ENCODE measurements at regions not wholly inside any gene's neighbourhood (a gene's known extent, or its start where the extent isn't known, plus 50 kb on each side); places are given as distances from the start of the nearest gene placed in this dataset.

- H3K4me1 ChIP-seq (ENCODE audit: control insufficient read depth in 5 of 5, insufficient read depth in 5 of 5, low read length in 5 of 5) = no peaks in the 10 kb centered on the region
- no peak overlapping the region for H3K4me3 ChIP-seq
- H3K27ac ChIP-seq (ENCODE audit: low read depth in 1 of 2, low read length in 1 of 2) = no peak overlapping the region
- DNase-seq (no peak), ATAC-seq (ENCODE audit: insufficient read depth, low FRiP score) (no peak)
- no peaks in the 10 kb centered on the region for H3K36me3 ChIP-seq (ENCODE audit: control insufficient read depth in 4 of 4, insufficient read depth in 4 of 4, low read length in 4 of 4)
- 29 to 35% methylated on average over 8 of the region's 8 CpGs for WGBS, 2 donors
- no peak overlapping the region for H3K9ac ChIP-seq (ENCODE audit: insufficient read depth in 1 of 2, low read length in 2 of 2)
- TF ChIP-seq CTCF (IDR thresholded peaks at IDR 0.05; ENCODE audit: control extremely low read depth, extremely low read depth) = no peak
- peaks cover 0 to 13% (median 5%) of the 10 kb centered on the region in 4 donors for H3K9me3 ChIP-seq (ENCODE audit: control insufficient read depth in 4 of 4, insufficient read depth in 3 of 4, low read length in 3 of 4)
- H3K27me3 ChIP-seq (ENCODE audit: control insufficient read depth in 3 of 3, insufficient read depth in 3 of 3, low read length in 2 of 3) = peaks cover 0 to 2% (median 0%) of the 10 kb centered on the region in 3 donors
Measured at GRCh38 chr9:120080849-120081248, 499.1 kb downstream of the CDK5RAP2 start.

- Histone ChIP-seq H3K4me3 (no peak overlapping the region), H3K9ac (ENCODE audit: insufficient read depth in 1 of 2, low read length in 2 of 2) (no peak overlapping the region), H3K9me3 (ENCODE audit: control insufficient read depth in 4 of 4, insufficient read depth in 3 of 4, low read length in 3 of 4) (peaks cover 0 to 3% (median 0%) of the 10 kb centered on the region in 4 donors), H3K36me3 (ENCODE audit: control insufficient read depth in 4 of 4, insufficient read depth in 4 of 4, low read length in 4 of 4) (no peaks in the 10 kb centered on the region), H3K27me3 (ENCODE audit: control insufficient read depth in 3 of 3, insufficient read depth in 3 of 3, low read length in 2 of 3) (peaks cover 0 to 2% (median 0%) of the 10 kb centered on the region in 3 donors), H3K4me1 (ENCODE audit: control insufficient read depth in 5 of 5, insufficient read depth in 5 of 5, low read length in 5 of 5) (no peaks in the 10 kb centered on the region), H3K27ac (ENCODE audit: low read depth in 1 of 2, low read length in 1 of 2) (no peak overlapping the region)
- 82 to 90% methylated on average over 2 of the region's 2 CpGs for WGBS, 2 donors
- no peak for TF ChIP-seq CTCF (IDR thresholded peaks at IDR 0.05; ENCODE audit: control extremely low read depth, extremely low read depth)
- ATAC-seq (ENCODE audit: insufficient read depth, low FRiP score) (no peak), DNase-seq (no peak)
Measured at GRCh38 chr9:120078112-120078511, 501.9 kb downstream of the CDK5RAP2 start.

GRCh38 chr9:120071760-120072159 is 508.2 kb downstream of the CDK5RAP2 start:
- TF ChIP-seq CTCF (IDR thresholded peaks at IDR 0.05; ENCODE audit: control extremely low read depth, extremely low read depth) = no peak
- WGBS, 2 donors = 78 to 80% methylated on average over 4 of the region's 4 CpGs
- Histone ChIP-seq H3K27ac (ENCODE audit: low read depth in 1 of 2, low read length in 1 of 2) (no peak overlapping the region), H3K4me3 (no peak overlapping the region), H3K4me1 (ENCODE audit: control insufficient read depth in 5 of 5, insufficient read depth in 5 of 5, low read length in 5 of 5) (no peaks in the 10 kb centered on the region), H3K9me3 (ENCODE audit: control insufficient read depth in 4 of 4, insufficient read depth in 3 of 4, low read length in 3 of 4) (no peaks in the 10 kb centered on the region), H3K9ac (ENCODE audit: insufficient read depth in 1 of 2, low read length in 2 of 2) (no peak overlapping the region), H3K36me3 (ENCODE audit: control insufficient read depth in 4 of 4, insufficient read depth in 4 of 4, low read length in 4 of 4) (no peaks in the 10 kb centered on the region), H3K27me3 (ENCODE audit: control insufficient read depth in 3 of 3, insufficient read depth in 3 of 3, low read length in 2 of 3) (no peaks in the 10 kb centered on the region)
- ATAC-seq (ENCODE audit: insufficient read depth, low FRiP score) (no peak), DNase-seq (no peak)

GRCh38 chr9:120066315-120066714 is 513.7 kb downstream of the CDK5RAP2 start:
- H3K4me1 ChIP-seq (ENCODE audit: control insufficient read depth in 5 of 5, insufficient read depth in 5 of 5, low read length in 5 of 5) = no peaks in the 10 kb centered on the region
- no peaks in the 10 kb centered on the region for H3K36me3 ChIP-seq (ENCODE audit: control insufficient read depth in 4 of 4, insufficient read depth in 4 of 4, low read length in 4 of 4)
- H3K27ac ChIP-seq (ENCODE audit: low read depth in 1 of 2, low read length in 1 of 2) = no peak overlapping the region
- H3K9ac ChIP-seq (ENCODE audit: insufficient read depth in 1 of 2, low read length in 2 of 2) = no peak overlapping the region
- no peaks in the 10 kb centered on the region for H3K27me3 ChIP-seq (ENCODE audit: control insufficient read depth in 3 of 3, insufficient read depth in 3 of 3, low read length in 2 of 3)
- ATAC-seq (ENCODE audit: insufficient read depth, low FRiP score) (no peak), DNase-seq (no peak)
- no peak overlapping the region for H3K4me3 ChIP-seq
- no peak for TF ChIP-seq CTCF (IDR thresholded peaks at IDR 0.05; ENCODE audit: control extremely low read depth, extremely low read depth)
- H3K9me3 ChIP-seq (ENCODE audit: control insufficient read depth in 4 of 4, insufficient read depth in 3 of 4, low read length in 3 of 4) = peaks cover 0 to 4% (median 0%) of the 10 kb centered on the region in 4 donors
- WGBS, 2 donors = 78 to 82% methylated on average over 3 of the region's 3 CpGs

Measured in lung (tissue), 11 donors.